ENCODE measurements at regions not wholly inside any gene's neighbourhood (a gene's known extent, or its start where the extent isn't known, plus 50 kb on each side); places are given as distances from the start of the nearest gene placed in this dataset.

DNA sequence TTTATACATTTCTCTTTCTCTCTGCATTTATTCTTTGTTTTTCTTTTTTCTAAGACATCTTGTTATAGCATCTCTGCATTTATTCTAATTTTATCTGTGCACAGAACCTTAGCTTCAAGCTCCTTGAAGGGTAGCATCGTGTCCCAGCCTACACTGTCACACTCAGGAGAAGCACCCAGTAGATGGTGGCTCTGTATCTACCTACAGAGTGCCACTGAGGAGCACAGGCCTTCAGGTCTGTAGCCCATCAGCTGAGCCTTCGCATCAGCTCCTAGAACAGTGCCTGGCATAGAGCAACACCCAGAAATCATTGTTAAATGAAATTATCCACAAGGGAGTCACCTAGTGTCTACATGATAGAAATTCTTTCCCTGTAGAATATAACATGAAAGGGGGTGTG lies 203.0 kb upstream of the KLF14 start:
- H3K4me3 Mint-ChIP-seq: no peak overlapping the region; the same call in 1 of the 2 replicates
- peak overlapping the region; percentile 15 for H3K27ac Mint-ChIP-seq
- no peaks in the 10 kb centered on the region for H3K9me3 Mint-ChIP-seq
- TF ChIP-seq, protein P1, sequence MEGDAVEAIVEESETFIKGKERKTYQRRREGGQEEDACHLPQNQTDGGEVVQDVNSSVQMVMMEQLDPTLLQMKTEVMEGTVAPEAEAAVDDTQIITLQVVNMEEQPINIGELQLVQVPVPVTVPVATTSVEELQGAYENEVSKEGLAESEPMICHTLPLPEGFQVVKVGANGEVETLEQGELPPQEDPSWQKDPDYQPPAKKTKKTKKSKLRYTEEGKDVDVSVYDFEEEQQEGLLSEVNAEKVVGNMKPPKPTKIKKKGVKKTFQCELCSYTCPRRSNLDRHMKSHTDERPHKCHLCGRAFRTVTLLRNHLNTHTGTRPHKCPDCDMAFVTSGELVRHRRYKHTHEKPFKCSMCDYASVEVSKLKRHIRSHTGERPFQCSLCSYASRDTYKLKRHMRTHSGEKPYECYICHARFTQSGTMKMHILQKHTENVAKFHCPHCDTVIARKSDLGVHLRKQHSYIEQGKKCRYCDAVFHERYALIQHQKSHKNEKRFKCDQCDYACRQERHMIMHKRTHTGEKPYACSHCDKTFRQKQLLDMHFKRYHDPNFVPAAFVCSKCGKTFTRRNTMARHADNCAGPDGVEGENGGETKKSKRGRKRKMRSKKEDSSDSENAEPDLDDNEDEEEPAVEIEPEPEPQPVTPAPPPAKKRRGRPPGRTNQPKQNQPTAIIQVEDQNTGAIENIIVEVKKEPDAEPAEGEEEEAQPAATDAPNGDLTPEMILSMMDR (IDR thresholded peaks at IDR 0.05): no peak
- H3K4me1 Mint-ChIP-seq (ENCODE audit: low read depth): peaks cover 71% of the 10 kb centered on the region
- peaks cover 1% of the 10 kb centered on the region for H3K27me3 Mint-ChIP-seq (ENCODE audit: insufficient read depth)
- peaks cover 66% of the 10 kb centered on the region for H3K36me3 Mint-ChIP-seq (ENCODE audit: low read depth)
- DNase-seq: no peak

DNA sequence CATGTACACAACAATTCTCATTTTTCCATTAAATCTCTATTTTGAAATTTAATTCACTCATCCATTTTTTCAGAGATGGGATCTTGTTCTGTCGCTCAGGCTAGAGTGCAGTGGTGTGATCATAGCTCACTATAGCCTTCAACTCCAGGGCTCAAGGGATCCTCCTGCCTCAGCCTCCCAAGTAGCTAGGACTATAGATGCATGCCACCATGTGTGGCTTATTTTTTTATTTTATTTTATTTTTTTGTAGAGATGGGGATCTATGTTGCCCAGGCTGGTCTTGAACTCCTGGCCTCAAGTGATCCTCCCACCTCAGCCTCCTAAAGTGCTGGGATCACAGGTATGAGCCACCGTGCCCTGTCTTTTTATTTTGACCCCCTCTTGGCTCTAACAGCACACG lies 203.8 kb upstream of the KLF14 start:
- Mint-ChIP-seq H3K36me3 (ENCODE audit: low read depth) (peaks cover 68% of the 10 kb centered on the region), H3K27me3 (ENCODE audit: insufficient read depth) (peaks cover 1% of the 10 kb centered on the region), H3K27ac (peak overlapping the region; percentile 72), H3K4me1 (ENCODE audit: low read depth) (peaks cover 79% of the 10 kb centered on the region), H3K4me3 (peak overlapping the region; percentile 49; the same call in 1 of the 2 replicates), H3K9me3 (no peaks in the 10 kb centered on the region)
- TF ChIP-seq, protein P1 (IDR thresholded peaks at IDR 0.05): no peak
- DNase-seq: no peak

DNA sequence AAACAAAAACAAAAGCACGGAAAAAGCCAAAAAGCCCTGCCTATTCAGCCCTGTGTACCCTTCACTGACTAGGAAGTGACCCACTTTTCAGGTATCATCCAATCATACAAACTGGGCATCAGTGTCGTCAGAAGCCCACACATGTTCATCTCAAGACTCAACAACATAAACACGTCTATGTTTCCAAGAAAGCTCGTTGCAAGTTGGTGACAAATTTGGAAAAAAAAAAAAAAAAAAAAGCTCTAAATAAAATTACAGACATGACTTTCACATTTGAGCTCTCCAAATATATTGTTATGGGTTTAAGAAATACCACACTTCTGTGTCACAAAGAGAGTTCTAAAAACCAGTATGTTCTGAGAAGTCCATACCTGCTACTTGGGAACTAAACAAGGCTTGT lies 204.7 kb upstream of the KLF14 start:
- peak overlapping the region; percentile 49; the same call in 1 of the 2 replicates for H3K4me3 Mint-ChIP-seq
- peaks cover 88% of the 10 kb centered on the region for H3K4me1 Mint-ChIP-seq (ENCODE audit: low read depth)
- no peak for DNase-seq
- TF ChIP-seq, protein P1 (IDR thresholded peaks at IDR 0.05): no peak
- peak overlapping the region; percentile 72 for H3K27ac Mint-ChIP-seq
- peaks cover 68% of the 10 kb centered on the region for H3K36me3 Mint-ChIP-seq (ENCODE audit: low read depth)
- H3K27me3 Mint-ChIP-seq (ENCODE audit: insufficient read depth): peaks cover 1% of the 10 kb centered on the region
- no peaks in the 10 kb centered on the region for H3K9me3 Mint-ChIP-seq

DNA sequence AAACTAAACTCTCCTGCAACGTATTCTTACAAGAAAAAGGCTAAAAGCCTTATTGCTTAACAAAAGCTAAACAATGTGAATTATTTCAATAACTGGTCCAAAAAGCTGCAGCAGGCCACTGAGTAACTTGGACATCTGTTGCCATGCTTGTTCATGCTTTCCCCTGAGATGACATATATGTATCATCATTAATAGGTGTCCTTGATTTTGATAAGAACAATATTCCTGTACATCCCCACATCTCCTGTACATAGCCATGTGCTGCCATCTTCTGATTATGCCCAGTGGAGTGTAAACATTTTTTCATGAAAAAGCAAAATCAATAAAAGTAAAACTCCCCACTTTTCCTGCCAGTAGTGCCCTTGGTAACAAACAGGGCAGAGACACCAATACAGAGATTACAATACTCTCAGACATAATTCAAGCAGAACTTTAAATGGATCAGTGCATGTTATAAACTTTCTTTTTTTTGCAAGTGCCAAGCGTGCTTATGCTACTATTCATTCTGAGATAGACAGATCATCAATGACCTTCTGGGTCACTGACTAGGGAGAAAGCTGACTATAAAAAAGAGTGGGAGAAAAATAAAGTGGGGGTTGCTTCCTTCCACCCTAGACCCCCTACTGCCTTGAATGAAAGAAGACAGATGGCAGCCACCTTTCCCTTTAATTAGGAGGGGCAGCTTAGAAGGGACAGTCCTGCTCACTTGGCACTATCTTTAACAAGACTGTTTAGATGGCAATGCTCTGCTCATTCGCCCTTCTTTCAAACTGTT lies 205.5 kb upstream of the KLF14 start:
- Mint-ChIP-seq H3K9me3 (no peaks in the 10 kb centered on the region), H3K36me3 (ENCODE audit: low read depth) (peaks cover 61% of the 10 kb centered on the region), H3K4me1 (ENCODE audit: low read depth) (peaks cover 91% of the 10 kb centered on the region), H3K27me3 (ENCODE audit: insufficient read depth) (peaks cover 1% of the 10 kb centered on the region), H3K4me3 (peak overlapping the region; percentile 54), H3K27ac (peak overlapping the region; percentile 72)
- TF ChIP-seq, protein P1 (IDR thresholded peaks at IDR 0.05): no peak; the same call in 1 of the 2 replicates
- DNase-seq: no peak

DNA sequence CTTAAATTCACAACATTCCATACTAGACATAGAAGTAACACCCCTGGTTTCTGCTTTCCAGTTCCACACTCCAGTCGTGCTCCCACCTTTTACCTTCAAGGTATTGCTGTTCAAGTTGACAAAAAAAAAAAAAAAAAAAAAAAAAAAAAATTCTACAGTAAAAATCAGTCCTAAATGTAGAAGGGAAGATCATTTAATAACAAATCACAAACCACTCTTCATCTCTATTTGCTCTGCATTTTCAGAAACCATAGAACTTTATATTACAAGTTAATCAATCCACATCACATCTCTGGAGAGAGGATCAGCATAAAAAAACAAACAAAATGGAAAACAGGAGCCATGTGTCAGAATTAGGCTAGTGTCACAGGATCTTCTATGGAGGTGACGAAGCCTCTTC lies 206.3 kb upstream of the KLF14 start:
- peak overlapping the region; percentile 72 for H3K27ac Mint-ChIP-seq
- H3K4me1 Mint-ChIP-seq (ENCODE audit: low read depth): peaks cover 96% of the 10 kb centered on the region
- no peaks in the 10 kb centered on the region for H3K9me3 Mint-ChIP-seq
- peak overlapping the region; percentile 54 for H3K4me3 Mint-ChIP-seq
- DNase-seq: no peak
- H3K27me3 Mint-ChIP-seq (ENCODE audit: insufficient read depth): peaks cover 1% of the 10 kb centered on the region; the same call in 1 of the 2 replicates
- peaks cover 65% of the 10 kb centered on the region for H3K36me3 Mint-ChIP-seq (ENCODE audit: low read depth)
- TF ChIP-seq, protein P1 (IDR thresholded peaks at IDR 0.05): no peak
